ENCODE measurements at regions not wholly inside any gene's neighbourhood (a gene's known extent, or its start where the extent isn't known, plus 50 kb on each side); places are given as distances from the start of the nearest gene placed in this dataset.

DNA sequence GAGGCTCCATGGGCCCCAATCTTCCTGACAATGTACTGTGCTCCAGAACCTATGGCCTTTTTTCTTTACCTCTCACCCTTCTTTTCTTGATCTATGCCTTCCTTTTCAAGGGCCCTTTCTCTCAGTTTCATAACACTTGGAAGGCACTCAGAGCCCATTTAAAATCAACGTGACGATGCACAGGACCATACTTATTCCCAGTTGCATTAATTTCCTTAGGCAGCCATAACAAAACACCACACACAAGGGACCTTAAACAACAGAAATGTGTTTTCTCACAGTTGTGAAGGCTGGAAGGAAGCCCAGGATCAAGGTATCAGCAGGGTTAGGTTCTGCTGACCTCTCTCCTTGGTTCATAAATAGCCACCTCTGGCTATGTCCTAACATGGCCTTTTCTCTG, 414.0 kb upstream of the TNP1 start:
- H3K14ac ChIP-seq (ENCODE audit: low read length) = no peak overlapping the region
- H2AK5ac ChIP-seq (ENCODE audit: low read length) = no peak overlapping the region
- no peak overlapping the region for H2BK5ac ChIP-seq (ENCODE audit: low read depth, low read length, poor library complexity)
- no peak overlapping the region for H3K4ac ChIP-seq (ENCODE audit: low read depth, low read length)
- no peak overlapping the region for H3K4me2 ChIP-seq (ENCODE audit: low read length)
- no peaks in the 10 kb centered on the region for H3K27me3 ChIP-seq (ENCODE audit: insufficient read depth, low read length)
- no peak overlapping the region for H4K91ac ChIP-seq (ENCODE audit: low read depth, low read length)
- H3K4me1 ChIP-seq (ENCODE audit: control insufficient read depth in 1 of 2, insufficient read depth in 2 of 2, low read length in 2 of 2) = peaks cover 0 to 3% of the 10 kb centered on the region in 2 experiments
- no peaks in the 10 kb centered on the region for H3K79me1 ChIP-seq (ENCODE audit: low read length)
- H3K36me3 ChIP-seq (ENCODE audit: control insufficient read depth in 1 of 2, insufficient read depth in 2 of 2, low read length in 2 of 2) = no peaks in the 10 kb centered on the region
- no peak overlapping the region for H3K9ac ChIP-seq (ENCODE audit: low read length)
- H3K4me3 ChIP-seq (ENCODE audit: low read depth, low read length) = no peak overlapping the region
- no peak overlapping the region for H3K27ac ChIP-seq (ENCODE audit: low read depth, low read length)
- H4K8ac ChIP-seq (ENCODE audit: low read depth, low read length) = no peak overlapping the region
- H2BK120ac ChIP-seq (ENCODE audit: insufficient read depth, low read length, poor library complexity) = no peak overlapping the region
- no CpG with 5 or more reads among the region's 2 CpGs for WGBS (ENCODE audit: extremely low coverage, insufficient coverage, insufficient read length)
- no peak for DNase-seq
- no peak overlapping the region for H2AFZ ChIP-seq (ENCODE audit: insufficient read depth, low read length, poor library complexity)
- H3K9me3 ChIP-seq (ENCODE audit: insufficient read depth, low read depth, low read length) = peaks cover 3% of the 10 kb centered on the region
- H4K12ac ChIP-seq (ENCODE audit: low read depth, low read length) = no peak overlapping the region
- H2BK12ac ChIP-seq (ENCODE audit: low read length) = no peak overlapping the region
- no peak overlapping the region for H3K23ac ChIP-seq (ENCODE audit: low read length)
- no peak overlapping the region for H3K18ac ChIP-seq (ENCODE audit: low read length)
- no peaks in the 10 kb centered on the region for H3K79me2 ChIP-seq (ENCODE audit: control insufficient read depth, insufficient read depth, low read length, poor library complexity)

DNA sequence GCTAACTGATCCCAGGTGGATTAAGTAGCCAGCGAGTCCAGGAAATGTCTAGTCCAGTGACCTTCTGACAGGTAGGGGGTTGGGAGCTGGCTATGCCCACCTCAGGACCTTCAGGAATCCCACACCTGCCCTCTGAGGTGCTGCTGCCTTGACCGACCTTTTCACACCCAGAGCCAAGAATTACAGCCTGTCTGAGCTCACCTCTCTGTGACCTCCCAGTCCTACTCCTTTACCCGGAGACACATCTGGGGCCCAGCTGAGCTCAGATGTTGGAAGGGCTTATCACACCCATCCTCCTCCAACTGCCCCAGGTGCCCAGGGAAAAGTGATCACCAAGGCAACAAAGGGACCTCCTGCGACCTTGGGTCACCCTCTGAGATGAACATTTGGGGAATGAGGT, 413.3 kb upstream of the TNP1 start:
- H3K36me3 ChIP-seq (ENCODE audit: control insufficient read depth in 1 of 2, insufficient read depth in 2 of 2, low read length in 2 of 2) = no peaks in the 10 kb centered on the region
- no peak overlapping the region for H3K14ac ChIP-seq (ENCODE audit: low read length)
- no peak overlapping the region for H3K18ac ChIP-seq (ENCODE audit: low read length)
- no peak overlapping the region for H2AFZ ChIP-seq (ENCODE audit: insufficient read depth, low read length, poor library complexity)
- H4K8ac ChIP-seq (ENCODE audit: low read depth, low read length) = no peak overlapping the region
- peaks cover 5% of the 10 kb centered on the region for H3K9me3 ChIP-seq (ENCODE audit: insufficient read depth, low read depth, low read length)
- H2BK5ac ChIP-seq (ENCODE audit: low read depth, low read length, poor library complexity) = no peak overlapping the region
- no peak overlapping the region for H3K4ac ChIP-seq (ENCODE audit: low read depth, low read length)
- no peaks in the 10 kb centered on the region for H3K79me1 ChIP-seq (ENCODE audit: low read length)
- H3K27me3 ChIP-seq (ENCODE audit: insufficient read depth, low read length) = no peaks in the 10 kb centered on the region
- H3K79me2 ChIP-seq (ENCODE audit: control insufficient read depth, insufficient read depth, low read length, poor library complexity) = no peaks in the 10 kb centered on the region
- no peak overlapping the region for H2AK5ac ChIP-seq (ENCODE audit: low read length)
- no peak overlapping the region for H2BK120ac ChIP-seq (ENCODE audit: insufficient read depth, low read length, poor library complexity)
- no peak overlapping the region for H4K91ac ChIP-seq (ENCODE audit: low read depth, low read length)
- no peak overlapping the region for H4K12ac ChIP-seq (ENCODE audit: low read depth, low read length)
- no CpG with 5 or more reads among the region's 4 CpGs for WGBS (ENCODE audit: extremely low coverage, insufficient coverage, insufficient read length)
- no peak overlapping the region for H2BK12ac ChIP-seq (ENCODE audit: low read length)
- no peak overlapping the region for H3K27ac ChIP-seq (ENCODE audit: low read depth, low read length)
- H3K23ac ChIP-seq (ENCODE audit: low read length) = no peak overlapping the region
- H3K4me3 ChIP-seq (ENCODE audit: low read depth, low read length) = no peak overlapping the region
- DNase-seq = no peak
- H3K4me2 ChIP-seq (ENCODE audit: low read length) = no peak overlapping the region
- H3K9ac ChIP-seq (ENCODE audit: low read length) = no peak overlapping the region
- peaks cover 0 to 3% of the 10 kb centered on the region in 2 experiments for H3K4me1 ChIP-seq (ENCODE audit: control insufficient read depth in 1 of 2, insufficient read depth in 2 of 2, low read length in 2 of 2)

DNA sequence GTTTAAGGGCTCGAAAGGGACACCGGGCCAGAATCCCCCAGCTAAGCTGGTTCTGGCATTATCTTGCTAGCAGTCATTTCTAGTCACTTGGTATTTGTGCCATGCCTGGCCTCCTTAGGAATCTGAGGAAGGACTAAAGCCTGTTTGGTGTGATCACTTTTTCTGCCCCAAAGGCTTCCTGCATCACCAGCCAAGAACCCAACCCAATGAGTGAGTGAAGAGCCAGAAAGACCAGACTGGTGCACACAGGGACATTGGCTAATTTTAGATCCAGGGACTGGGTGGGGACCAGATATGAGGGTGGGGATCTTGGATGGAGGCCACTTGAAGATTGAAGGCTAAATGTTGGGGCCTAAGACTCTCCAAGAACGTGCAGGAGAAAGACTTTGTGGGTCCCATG, 411.9 kb upstream of the TNP1 start:
- Histone ChIP-seq H4K8ac (ENCODE audit: low read depth, low read length) (no peak overlapping the region), H3K4me1 (ENCODE audit: control insufficient read depth in 1 of 2, insufficient read depth in 2 of 2, low read length in 2 of 2) (no peaks in the 10 kb centered on the region), H3K9ac (ENCODE audit: low read length) (no peak overlapping the region), H2BK120ac (ENCODE audit: insufficient read depth, low read length, poor library complexity) (no peak overlapping the region), H3K27me3 (ENCODE audit: insufficient read depth, low read length) (no peaks in the 10 kb centered on the region), H4K12ac (ENCODE audit: low read depth, low read length) (no peak overlapping the region), H3K79me1 (ENCODE audit: low read length) (no peaks in the 10 kb centered on the region), H3K4me2 (ENCODE audit: low read length) (no peak overlapping the region), H3K9me3 (ENCODE audit: insufficient read depth, low read depth, low read length) (peaks cover 7% of the 10 kb centered on the region), H2AK5ac (ENCODE audit: low read length) (no peak overlapping the region), H3K27ac (ENCODE audit: low read depth, low read length) (no peak overlapping the region), H4K91ac (ENCODE audit: low read depth, low read length) (no peak overlapping the region), H3K23ac (ENCODE audit: low read length) (no peak overlapping the region), H3K36me3 (ENCODE audit: control insufficient read depth in 1 of 2, insufficient read depth in 2 of 2, low read length in 2 of 2) (no peaks in the 10 kb centered on the region), H3K79me2 (ENCODE audit: control insufficient read depth, insufficient read depth, low read length, poor library complexity) (no peaks in the 10 kb centered on the region), H3K18ac (ENCODE audit: low read length) (no peak overlapping the region), H2BK12ac (ENCODE audit: low read length) (no peak overlapping the region), H3K4me3 (ENCODE audit: low read depth, low read length) (no peak overlapping the region), H3K14ac (ENCODE audit: low read length) (no peak overlapping the region), H2AFZ (ENCODE audit: insufficient read depth, low read length, poor library complexity) (no peak overlapping the region), H2BK5ac (ENCODE audit: low read depth, low read length, poor library complexity) (no peak overlapping the region), H3K4ac (ENCODE audit: low read depth, low read length) (no peak overlapping the region)
- DNase-seq = no peak
- WGBS (ENCODE audit: extremely low coverage, insufficient coverage, insufficient read length) = no CpG with 5 or more reads among the region's 3 CpGs

DNA sequence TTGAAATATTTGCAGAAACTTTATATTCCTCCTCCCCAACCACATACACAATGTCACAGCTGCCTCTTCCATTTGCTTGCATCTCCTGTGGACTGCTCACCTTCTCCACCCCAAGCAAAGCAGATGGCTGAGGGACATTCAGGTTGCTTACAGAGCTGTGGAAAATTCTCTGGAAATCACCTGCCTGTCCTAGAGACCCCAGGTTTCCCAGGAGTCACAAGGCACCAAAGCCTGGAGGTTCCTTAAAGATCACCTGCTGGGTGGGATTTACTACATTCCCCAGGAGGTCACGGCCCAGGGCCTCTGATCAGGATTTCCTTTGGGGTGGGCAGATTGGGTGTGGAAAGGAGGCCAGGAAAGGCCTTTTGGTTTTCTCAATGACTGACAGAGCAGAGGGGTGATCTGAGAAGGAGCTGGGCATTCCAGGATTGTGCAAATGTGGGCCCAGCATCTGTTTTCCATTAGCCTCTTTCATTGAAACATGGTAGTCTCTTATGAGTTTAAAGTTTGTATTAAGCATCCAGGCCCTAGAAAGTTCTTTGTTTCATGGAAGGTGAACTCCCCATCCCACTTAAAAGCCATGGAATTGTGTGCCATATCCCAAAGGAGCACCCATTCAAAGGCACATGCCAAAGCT, 410.7 kb upstream of the TNP1 start:
- Histone ChIP-seq H3K23ac (ENCODE audit: low read length) (no peak overlapping the region), H3K79me1 (ENCODE audit: low read length) (no peaks in the 10 kb centered on the region), H3K4me3 (ENCODE audit: low read depth, low read length) (no peak overlapping the region), H3K9me3 (ENCODE audit: insufficient read depth, low read depth, low read length) (peaks cover 7% of the 10 kb centered on the region), H3K27ac (ENCODE audit: low read depth, low read length) (no peak overlapping the region), H3K4me1 (ENCODE audit: control insufficient read depth in 1 of 2, insufficient read depth in 2 of 2, low read length in 2 of 2) (no peaks in the 10 kb centered on the region), H4K91ac (ENCODE audit: low read depth, low read length) (no peak overlapping the region), H2BK12ac (ENCODE audit: low read length) (no peak overlapping the region), H3K36me3 (ENCODE audit: control insufficient read depth in 1 of 2, insufficient read depth in 2 of 2, low read length in 2 of 2) (no peaks in the 10 kb centered on the region), H3K9ac (ENCODE audit: low read length) (no peak overlapping the region), H3K4ac (ENCODE audit: low read depth, low read length) (no peak overlapping the region), H4K8ac (ENCODE audit: low read depth, low read length) (no peak overlapping the region), H3K4me2 (ENCODE audit: low read length) (no peak overlapping the region), H3K79me2 (ENCODE audit: control insufficient read depth, insufficient read depth, low read length, poor library complexity) (no peaks in the 10 kb centered on the region), H3K14ac (ENCODE audit: low read length) (no peak overlapping the region), H2BK120ac (ENCODE audit: insufficient read depth, low read length, poor library complexity) (no peak overlapping the region), H2AK5ac (ENCODE audit: low read length) (no peak overlapping the region), H2BK5ac (ENCODE audit: low read depth, low read length, poor library complexity) (no peak overlapping the region), H3K27me3 (ENCODE audit: insufficient read depth, low read length) (no peaks in the 10 kb centered on the region), H2AFZ (ENCODE audit: insufficient read depth, low read length, poor library complexity) (no peak overlapping the region), H3K18ac (ENCODE audit: low read length) (no peak overlapping the region), H4K12ac (ENCODE audit: low read depth, low read length) (no peak overlapping the region)
- no CpG with 5 or more reads among the region's 1 CpG for WGBS (ENCODE audit: extremely low coverage, insufficient coverage, insufficient read length)
- DNase-seq = no peak
